ENCODE measurements at regions not wholly inside any gene's neighbourhood (a gene's known extent, or its start where the extent isn't known, plus 50 kb on each side); places are given as distances from the start of the nearest gene placed in this dataset.

GRCh38 chr10:121213437-121213836 lies 362.3 kb downstream of the WDR11 start:
- no peaks in the 10 kb centered on the region for H3K36me3 Mint-ChIP-seq (ENCODE audit: low read depth)
- Histone ChIP-seq H3K9me3 (ENCODE audit: control insufficient read depth, low read length) (no peaks in the 10 kb centered on the region), H3K4me3 (ENCODE audit: low read length) (no peak overlapping the region), H3K4me1 (ENCODE audit: control insufficient read depth, insufficient read depth, low read length) (no peaks in the 10 kb centered on the region), H3K27me3 (ENCODE audit: control insufficient read depth, insufficient read depth, low read length, poor library complexity, severe bottlenecking) (no peaks in the 10 kb centered on the region), H3K36me3 (ENCODE audit: control insufficient read depth, insufficient read depth, low read length) (no peaks in the 10 kb centered on the region), H3K27ac (ENCODE audit: low read depth, low read length) (no peak overlapping the region), H3K9ac (ENCODE audit: extremely low read depth, low read length, poor library complexity, severe bottlenecking) (no peak overlapping the region)
- H3K27ac Mint-ChIP-seq: no peak overlapping the region
- peaks cover 11% of the 10 kb centered on the region for H3K27me3 Mint-ChIP-seq (ENCODE audit: insufficient read depth)
- no peak overlapping the region for H3K4me3 Mint-ChIP-seq
- TF ChIP-seq, protein P1, sequence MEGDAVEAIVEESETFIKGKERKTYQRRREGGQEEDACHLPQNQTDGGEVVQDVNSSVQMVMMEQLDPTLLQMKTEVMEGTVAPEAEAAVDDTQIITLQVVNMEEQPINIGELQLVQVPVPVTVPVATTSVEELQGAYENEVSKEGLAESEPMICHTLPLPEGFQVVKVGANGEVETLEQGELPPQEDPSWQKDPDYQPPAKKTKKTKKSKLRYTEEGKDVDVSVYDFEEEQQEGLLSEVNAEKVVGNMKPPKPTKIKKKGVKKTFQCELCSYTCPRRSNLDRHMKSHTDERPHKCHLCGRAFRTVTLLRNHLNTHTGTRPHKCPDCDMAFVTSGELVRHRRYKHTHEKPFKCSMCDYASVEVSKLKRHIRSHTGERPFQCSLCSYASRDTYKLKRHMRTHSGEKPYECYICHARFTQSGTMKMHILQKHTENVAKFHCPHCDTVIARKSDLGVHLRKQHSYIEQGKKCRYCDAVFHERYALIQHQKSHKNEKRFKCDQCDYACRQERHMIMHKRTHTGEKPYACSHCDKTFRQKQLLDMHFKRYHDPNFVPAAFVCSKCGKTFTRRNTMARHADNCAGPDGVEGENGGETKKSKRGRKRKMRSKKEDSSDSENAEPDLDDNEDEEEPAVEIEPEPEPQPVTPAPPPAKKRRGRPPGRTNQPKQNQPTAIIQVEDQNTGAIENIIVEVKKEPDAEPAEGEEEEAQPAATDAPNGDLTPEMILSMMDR (conservative IDR thresholded peaks at IDR 0.05): no peak
- WGBS, 2 experiments (ENCODE audit: insufficient coverage in 1 of 2, insufficient read length in 1 of 2): 90 to 94% methylated on average over 3 of the region's 4 CpGs
- no peak for DNase-seq
- no peaks in the 10 kb centered on the region for H3K9me3 Mint-ChIP-seq
- H3K4me1 Mint-ChIP-seq: peaks cover 7% of the 10 kb centered on the region

DNA sequence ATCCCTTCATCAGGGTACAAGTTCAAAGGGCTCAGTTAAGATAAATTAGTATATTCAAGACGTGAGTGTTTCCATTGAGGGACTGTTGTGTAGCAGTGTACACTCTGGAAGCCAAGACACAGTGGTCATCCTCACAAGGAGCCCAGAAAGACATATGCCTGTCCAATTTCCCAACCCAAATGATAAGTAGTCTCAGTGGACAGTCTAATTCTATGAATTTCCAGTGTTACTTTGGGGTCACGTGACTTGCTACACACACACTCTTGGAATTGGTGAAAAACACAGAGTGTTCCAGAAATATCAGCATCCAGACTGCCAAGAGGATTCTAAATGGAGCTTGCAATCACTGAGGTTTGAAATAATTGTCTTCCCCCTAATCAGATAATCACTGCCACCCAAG lies 365.1 kb downstream of the WDR11 start:
- Mint-ChIP-seq H3K9me3 (no peaks in the 10 kb centered on the region), H3K4me3 (no peak overlapping the region), H3K36me3 (ENCODE audit: low read depth) (no peaks in the 10 kb centered on the region), H3K4me1 (peaks cover 12% of the 10 kb centered on the region), H3K27me3 (ENCODE audit: insufficient read depth) (peaks cover 5% of the 10 kb centered on the region), H3K27ac (no peak overlapping the region)
- H3K27ac ChIP-seq (ENCODE audit: low read depth, low read length): no peak overlapping the region
- H3K9ac ChIP-seq (ENCODE audit: extremely low read depth, low read length, poor library complexity, severe bottlenecking): no peak overlapping the region
- no peaks in the 10 kb centered on the region for H3K36me3 ChIP-seq (ENCODE audit: control insufficient read depth, insufficient read depth, low read length)
- DNase-seq: no peak
- no peak overlapping the region for H3K4me3 ChIP-seq (ENCODE audit: low read length)
- no peaks in the 10 kb centered on the region for H3K9me3 ChIP-seq (ENCODE audit: control insufficient read depth, low read length)
- WGBS, 2 experiments (ENCODE audit: insufficient coverage in 1 of 2, insufficient read length in 1 of 2): 82 to 98% methylated on average over 2 of the region's 2 CpGs
- TF ChIP-seq, protein P1 (conservative IDR thresholded peaks at IDR 0.05): no peak
- no peaks in the 10 kb centered on the region for H3K27me3 ChIP-seq (ENCODE audit: control insufficient read depth, insufficient read depth, low read length, poor library complexity, severe bottlenecking)
- H3K4me1 ChIP-seq (ENCODE audit: control insufficient read depth, insufficient read depth, low read length): no peaks in the 10 kb centered on the region

DNA sequence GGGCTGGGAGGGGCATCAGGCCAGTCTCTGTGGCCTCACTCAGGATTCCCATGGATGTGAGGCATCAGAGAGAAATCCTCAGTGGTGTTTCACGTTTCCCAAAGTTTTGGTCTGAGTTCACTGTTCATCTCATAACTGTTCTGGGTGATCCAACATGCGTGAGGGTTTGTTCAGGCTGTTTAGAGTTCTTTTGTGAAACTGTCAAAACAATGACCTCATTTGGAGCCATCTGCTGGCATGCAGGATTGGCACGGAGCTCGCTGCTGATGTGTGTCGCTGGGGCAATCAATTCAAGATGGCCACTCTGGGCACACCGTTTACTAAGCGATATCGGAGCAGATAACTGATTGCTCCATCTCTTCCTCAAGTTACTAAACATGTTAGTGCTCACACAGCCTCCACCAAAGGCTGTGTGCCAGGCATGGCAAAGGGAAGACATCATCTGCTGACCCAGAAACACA lies 365.6 kb downstream of the WDR11 start:
- Mint-ChIP-seq H3K27ac (no peak overlapping the region), H3K4me1 (peaks cover 12% of the 10 kb centered on the region), H3K4me3 (no peak overlapping the region), H3K36me3 (ENCODE audit: low read depth) (no peaks in the 10 kb centered on the region), H3K27me3 (ENCODE audit: insufficient read depth) (peaks cover 5% of the 10 kb centered on the region), H3K9me3 (no peaks in the 10 kb centered on the region)
- no peaks in the 10 kb centered on the region for H3K27me3 ChIP-seq (ENCODE audit: control insufficient read depth, insufficient read depth, low read length, poor library complexity, severe bottlenecking)
- H3K9me3 ChIP-seq (ENCODE audit: control insufficient read depth, low read length): no peaks in the 10 kb centered on the region
- DNase-seq: no peak
- H3K9ac ChIP-seq (ENCODE audit: extremely low read depth, low read length, poor library complexity, severe bottlenecking): no peak overlapping the region
- no peak overlapping the region for H3K27ac ChIP-seq (ENCODE audit: low read depth, low read length)
- TF ChIP-seq, protein P1 (conservative IDR thresholded peaks at IDR 0.05): no peak
- WGBS, 2 experiments (ENCODE audit: insufficient coverage in 1 of 2, insufficient read length in 1 of 2): 88% methylated on average over 8 of the region's 8 CpGs
- H3K4me3 ChIP-seq (ENCODE audit: low read length): no peak overlapping the region
- H3K4me1 ChIP-seq (ENCODE audit: control insufficient read depth, insufficient read depth, low read length): no peaks in the 10 kb centered on the region
- no peaks in the 10 kb centered on the region for H3K36me3 ChIP-seq (ENCODE audit: control insufficient read depth, insufficient read depth, low read length)
